ENCODE measurements at regions not wholly inside any gene's neighbourhood (a gene's known extent, or its start where the extent isn't known, plus 50 kb on each side); places are given as distances from the start of the nearest gene placed in this dataset.

DNA sequence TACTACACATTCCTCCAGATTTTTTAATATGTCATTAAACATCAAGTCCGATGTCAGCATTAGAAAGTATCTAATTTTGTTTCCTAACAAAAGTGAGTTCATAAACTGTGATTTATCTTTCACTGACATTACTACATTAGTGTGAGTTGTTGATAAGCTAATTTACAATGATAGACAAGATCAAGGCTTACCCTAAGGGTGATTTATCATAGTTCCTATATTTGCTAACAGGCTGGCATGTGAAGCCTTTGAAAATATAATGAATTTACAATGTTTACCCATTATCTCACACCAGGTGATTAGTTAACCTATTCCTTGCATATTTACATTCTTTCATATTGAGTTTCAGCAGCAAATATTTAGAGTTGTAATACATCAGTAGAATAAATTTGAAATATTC, 1096.9 kb upstream of the NUDT12 start:
- TF ChIP-seq, protein P1, sequence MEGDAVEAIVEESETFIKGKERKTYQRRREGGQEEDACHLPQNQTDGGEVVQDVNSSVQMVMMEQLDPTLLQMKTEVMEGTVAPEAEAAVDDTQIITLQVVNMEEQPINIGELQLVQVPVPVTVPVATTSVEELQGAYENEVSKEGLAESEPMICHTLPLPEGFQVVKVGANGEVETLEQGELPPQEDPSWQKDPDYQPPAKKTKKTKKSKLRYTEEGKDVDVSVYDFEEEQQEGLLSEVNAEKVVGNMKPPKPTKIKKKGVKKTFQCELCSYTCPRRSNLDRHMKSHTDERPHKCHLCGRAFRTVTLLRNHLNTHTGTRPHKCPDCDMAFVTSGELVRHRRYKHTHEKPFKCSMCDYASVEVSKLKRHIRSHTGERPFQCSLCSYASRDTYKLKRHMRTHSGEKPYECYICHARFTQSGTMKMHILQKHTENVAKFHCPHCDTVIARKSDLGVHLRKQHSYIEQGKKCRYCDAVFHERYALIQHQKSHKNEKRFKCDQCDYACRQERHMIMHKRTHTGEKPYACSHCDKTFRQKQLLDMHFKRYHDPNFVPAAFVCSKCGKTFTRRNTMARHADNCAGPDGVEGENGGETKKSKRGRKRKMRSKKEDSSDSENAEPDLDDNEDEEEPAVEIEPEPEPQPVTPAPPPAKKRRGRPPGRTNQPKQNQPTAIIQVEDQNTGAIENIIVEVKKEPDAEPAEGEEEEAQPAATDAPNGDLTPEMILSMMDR (IDR thresholded peaks at IDR 0.05), result no peak
- Histone ChIP-seq H3K27ac (no peak overlapping the region), H3K4me3 (no peak overlapping the region)
- no peak for DNase-seq (ENCODE audit: low spot score)

DNA sequence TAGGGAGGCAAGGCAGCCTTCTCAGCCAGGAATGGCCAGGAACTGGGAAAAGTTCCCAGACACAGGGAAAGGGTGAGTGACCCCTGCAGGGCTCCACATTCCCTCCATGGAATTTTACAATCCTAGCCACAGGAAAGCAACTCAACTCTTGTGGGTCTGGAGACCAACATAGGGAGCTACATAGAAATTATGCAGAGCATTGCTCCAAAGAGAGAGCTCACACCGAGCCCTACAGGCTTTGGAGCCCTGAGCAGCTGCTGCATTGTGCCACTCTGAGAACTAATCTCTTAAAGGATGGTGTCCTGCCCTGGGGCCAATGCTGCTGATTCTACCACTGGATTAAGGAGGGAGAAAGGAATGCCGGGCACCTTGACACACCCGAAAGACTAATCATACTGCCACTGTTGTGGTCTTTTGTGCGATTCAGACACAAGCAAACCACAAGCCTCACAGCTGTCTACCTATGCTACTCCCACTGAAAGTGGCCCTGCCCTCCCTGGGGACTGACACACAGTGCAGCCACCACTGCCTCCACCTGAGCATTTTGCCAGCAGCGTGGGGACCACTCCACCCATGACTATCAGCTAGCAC, 1089.8 kb upstream of the NUDT12 start:
- DNase-seq (ENCODE audit: low spot score), result no peak
- no peak overlapping the region for H3K4me3 ChIP-seq
- H3K27ac ChIP-seq, result no peak overlapping the region
- TF ChIP-seq, protein P1 (IDR thresholded peaks at IDR 0.05), result no peak

DNA sequence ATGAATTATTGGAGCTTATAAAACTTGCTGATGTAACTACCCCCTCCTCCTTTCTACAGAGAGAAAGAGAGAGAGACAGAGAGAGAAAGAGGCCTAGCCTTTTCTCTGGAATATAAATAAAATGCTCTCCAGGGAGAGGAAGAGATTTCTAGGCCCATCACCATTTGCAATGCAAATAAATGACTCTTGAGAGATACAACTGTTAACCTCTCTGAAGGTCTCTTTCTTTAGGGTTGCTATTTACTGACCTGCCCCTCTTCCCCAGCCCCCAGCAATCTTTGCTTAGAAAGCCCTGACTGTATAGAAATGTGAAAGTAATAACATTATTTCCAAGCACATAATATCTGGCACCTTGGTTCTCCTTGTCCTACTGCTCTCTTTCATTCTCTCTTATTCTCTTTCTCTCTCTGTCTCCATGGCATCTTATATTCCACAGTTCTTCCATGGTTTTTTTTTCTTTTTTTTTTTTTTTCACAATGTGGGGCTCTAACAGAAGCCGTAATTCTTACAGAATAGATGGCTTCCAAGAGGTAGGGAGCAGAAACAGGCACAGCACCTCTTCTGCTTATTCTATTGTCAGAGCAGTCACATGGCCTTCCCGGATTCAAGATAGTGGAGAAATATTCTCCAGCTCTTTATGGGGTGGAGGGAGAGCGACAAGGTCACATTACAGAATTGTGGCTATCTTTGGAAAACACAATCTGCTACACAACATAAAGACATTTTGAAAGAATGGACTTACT, 1087.9 kb upstream of the NUDT12 start:
- Histone ChIP-seq H3K4me3 (no peak overlapping the region), H3K27ac (no peak overlapping the region)
- no peak for DNase-seq (ENCODE audit: low spot score)
- TF ChIP-seq, protein P1 (IDR thresholded peaks at IDR 0.05), result no peak

DNA sequence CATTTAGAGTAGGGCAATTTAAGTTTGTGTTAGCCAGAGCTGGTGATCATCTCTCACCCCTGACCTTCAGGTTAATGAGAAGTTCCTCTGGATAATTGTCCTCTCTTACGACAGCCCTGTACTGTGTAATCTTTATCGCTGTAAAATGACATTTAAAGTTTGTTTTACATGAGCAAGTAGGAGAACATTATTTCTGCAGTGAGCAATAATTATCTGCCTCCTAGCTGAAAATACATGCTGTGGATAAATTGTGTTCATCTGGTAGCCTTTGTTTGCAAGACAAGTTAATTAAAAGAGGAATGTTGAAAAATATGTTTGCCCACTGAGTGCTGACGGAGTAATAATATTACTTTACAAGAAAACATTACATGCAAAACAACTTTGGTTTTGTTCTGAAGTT, 1083.8 kb upstream of the NUDT12 start:
- no peak for DNase-seq (ENCODE audit: low spot score)
- TF ChIP-seq, protein P1 (IDR thresholded peaks at IDR 0.05), result no peak
- Histone ChIP-seq H3K27ac (no peak overlapping the region), H3K4me3 (no peak overlapping the region)

DNA sequence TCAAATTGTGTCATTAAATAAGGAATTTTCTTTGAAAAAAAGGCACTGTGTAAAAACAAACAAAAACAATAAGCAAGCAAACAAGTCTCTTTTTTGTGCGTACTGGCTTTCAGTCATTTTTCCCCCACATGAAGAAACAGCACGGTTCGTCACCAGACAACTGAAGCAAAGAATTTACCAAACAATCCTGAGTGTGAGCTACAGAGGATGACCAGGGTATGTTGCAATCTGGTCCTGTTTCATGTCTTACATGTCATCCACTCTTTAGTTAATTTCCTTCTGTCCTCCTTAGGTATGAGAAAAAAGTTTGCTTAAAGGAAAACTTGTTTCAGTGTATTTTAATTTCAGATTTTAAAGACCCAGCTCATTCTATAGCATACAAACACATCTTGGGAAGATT, 1080.7 kb upstream of the NUDT12 start:
- DNase-seq (ENCODE audit: low spot score), result no peak
- Histone ChIP-seq H3K4me3 (no peak overlapping the region), H3K27ac (no peak overlapping the region)
- TF ChIP-seq, protein P1 (IDR thresholded peaks at IDR 0.05), result no peak

DNA sequence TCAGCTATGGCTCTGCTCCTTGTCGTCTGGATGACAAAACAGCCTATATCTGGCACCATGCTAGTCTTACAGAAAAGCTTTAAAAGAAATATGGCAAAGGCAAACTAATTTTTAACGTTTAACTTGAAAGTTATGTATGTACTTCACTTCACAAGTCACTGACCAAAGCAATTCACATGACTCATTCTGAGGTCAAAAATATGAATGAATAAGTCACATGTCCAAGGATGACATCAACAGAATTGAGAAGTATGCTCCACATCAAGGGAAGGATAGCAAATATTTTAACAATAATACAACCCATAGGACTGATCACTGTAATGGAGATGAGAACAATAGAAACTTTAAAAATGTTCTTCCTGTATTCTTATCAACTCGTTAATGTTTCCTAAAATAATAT, 1072.6 kb upstream of the NUDT12 start:
- no peak overlapping the region for H3K4me3 ChIP-seq
- DNase-seq (ENCODE audit: low spot score), result no peak

More for the DNA sequence above, 1072.6 kb upstream of the NUDT12 start:
- TF ChIP-seq, protein P1 (IDR thresholded peaks at IDR 0.05), result no peak
- no peak overlapping the region for H3K27ac ChIP-seq
